Activated CD8-positive, alpha-beta T cell treated with anti-CD3 and anti-CD28 coated beads for 36 hours (primary cell): ENCODE measurements at regions not wholly inside any gene's neighbourhood (a gene's known extent, or its start where the extent isn't known, plus 50 kb on each side); places are given as distances from the start of the nearest gene placed in this dataset.
"Not testable (repeated sequence)": the region's sequence is repeated elsewhere in the genome, so short reads cannot be mapped to it uniquely, and the experiment has no call there.

ENCODE experiments used
- ATAC-seq: fragments of 200-7000 bp; cut with Tn5 transposase; one replicate; pipeline ENCODE4 v1.10.0; 2021; ENCODE audit warnings: mild to moderate bottlenecking, moderate library complexity
- CTCF ChIA-PET: fragments of 350-600 bp; sonication (Branson Sonifier 250); formaldehyde crosslinking; loops from one replicate; lab custom pipeline; 2021; ENCODE audit warnings: antibody characterized with exemption; lab: Charles Lee
- POLR2A ChIA-PET: fragments of 350-600 bp; sonication (Branson Sonifier 250); formaldehyde crosslinking; loops from one replicate; lab custom pipeline; 2021; ENCODE audit warnings: antibody characterized with exemption; lab: Charles Lee
- DNase-seq: peaks from one replicate; pipeline ENCODE4 v3.0.0-alpha.2; 2020
- H3K27ac Mint-ChIP-seq: one replicate; pipeline ENCODE4 v1.8.0; 2021; ENCODE audit warnings: mild to moderate bottlenecking, mixed read lengths
- H3K27me3 Mint-ChIP-seq: one replicate; pipeline ENCODE4 v1.8.0; 2021; ENCODE audit warnings: mixed read lengths
- H3K36me3 Mint-ChIP-seq: one replicate; pipeline ENCODE4 v1.8.0; 2021; ENCODE audit warnings: low read depth, mixed read lengths
- H3K4me1 Mint-ChIP-seq: one replicate; pipeline ENCODE4 v1.8.0; 2021; ENCODE audit warnings: low read depth, mixed read lengths
- H3K4me3 Mint-ChIP-seq: one replicate; pipeline ENCODE4 v1.8.0; 2021; ENCODE audit warnings: mild to moderate bottlenecking, moderate library complexity, mixed read lengths
- H3K9me3 Mint-ChIP-seq: one replicate; pipeline ENCODE4 v1.8.0; 2021; ENCODE audit warnings: mixed read lengths
- intact Hi-C: fragments of 100-400 bp; cut with micrococcal nuclease; formaldehyde crosslinking; loops from one replicate; pipeline ENCODE4 v1.10.0; 2022

GRCh38 chr9:62808081-62808480 is 1618.2 kb downstream of the SPATA31A7 start:
- H3K36me3 Mint-ChIP-seq, H3K4me3 Mint-ChIP-seq, DNase-seq, H3K27ac Mint-ChIP-seq, CTCF ChIA-PET, H3K9me3 Mint-ChIP-seq, ATAC-seq, H3K4me1 Mint-ChIP-seq, intact Hi-C loops, POLR2A ChIA-PET: not testable (repeated sequence)
- peaks cover 23% of the 10 kb centered on the region for H3K27me3 Mint-ChIP-seq

DNA sequence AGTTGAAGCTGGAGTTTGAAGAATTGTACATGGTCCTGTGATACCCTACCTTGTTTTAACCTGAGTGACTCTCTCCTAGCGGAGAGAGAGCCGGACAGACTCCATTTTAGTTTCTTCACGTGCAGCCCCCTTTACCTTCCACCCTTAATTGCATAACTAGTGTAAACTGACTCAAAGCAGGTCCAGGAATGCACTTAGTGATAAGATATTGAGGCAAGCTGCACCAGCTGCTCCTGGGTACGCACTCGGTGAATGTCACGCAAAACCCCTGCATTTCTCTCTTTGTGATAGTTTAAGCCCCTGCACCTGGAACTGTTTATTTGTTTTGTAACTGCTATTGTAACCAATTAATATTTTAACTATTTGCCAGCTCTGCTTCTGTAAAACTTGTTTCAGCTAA is 1620.5 kb downstream of the SPATA31A7 start:
- CTCF ChIA-PET, H3K36me3 Mint-ChIP-seq, DNase-seq, H3K27ac Mint-ChIP-seq, ATAC-seq, H3K4me3 Mint-ChIP-seq, H3K4me1 Mint-ChIP-seq, H3K9me3 Mint-ChIP-seq, intact Hi-C loops, POLR2A ChIA-PET: not testable (repeated sequence)
- H3K27me3 Mint-ChIP-seq, result peaks cover 20% of the 10 kb centered on the region

- POLR2A ChIA-PET, H3K4me3 Mint-ChIP-seq, H3K4me1 Mint-ChIP-seq, DNase-seq, H3K9me3 Mint-ChIP-seq, CTCF ChIA-PET, intact Hi-C loops, ATAC-seq, H3K27ac Mint-ChIP-seq, H3K36me3 Mint-ChIP-seq: not testable (repeated sequence)
- H3K27me3 Mint-ChIP-seq, result peaks cover 17% of the 10 kb centered on the region
Observed at GRCh38 chr9:62810811-62811315, 1621.0 kb downstream of the SPATA31A7 start.

GRCh38 chr9:62815436-62815835 is 1625.6 kb downstream of the SPATA31A7 start:
- H3K4me1 Mint-ChIP-seq, H3K27ac Mint-ChIP-seq, POLR2A ChIA-PET, ATAC-seq, H3K36me3 Mint-ChIP-seq, CTCF ChIA-PET, DNase-seq, intact Hi-C loops, H3K4me3 Mint-ChIP-seq, H3K9me3 Mint-ChIP-seq: not testable (repeated sequence)
- peaks cover 20% of the 10 kb centered on the region for H3K27me3 Mint-ChIP-seq

DNA sequence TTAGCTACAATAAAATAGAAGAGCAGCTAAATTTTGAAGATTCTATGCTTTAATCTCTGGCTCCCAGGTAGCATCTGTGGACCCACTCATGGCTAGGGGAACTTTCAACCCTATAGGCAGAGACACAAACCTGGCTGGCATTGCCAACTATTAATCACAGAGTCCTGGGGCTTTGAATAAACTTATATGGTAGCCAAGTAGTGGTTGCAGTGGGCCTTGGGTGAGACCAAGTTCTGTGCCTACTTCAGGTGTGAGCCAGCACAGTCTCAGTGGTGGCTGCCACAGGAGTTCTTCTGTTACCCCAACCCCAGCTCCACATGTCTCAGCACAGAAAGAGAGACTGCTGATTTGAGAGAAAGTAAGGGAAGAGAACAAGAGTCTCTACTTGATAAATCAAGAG is 1626.5 kb downstream of the SPATA31A7 start:
- H3K36me3 Mint-ChIP-seq, H3K4me3 Mint-ChIP-seq, H3K9me3 Mint-ChIP-seq, ATAC-seq, intact Hi-C loops, H3K4me1 Mint-ChIP-seq, H3K27ac Mint-ChIP-seq, CTCF ChIA-PET, POLR2A ChIA-PET, DNase-seq: not testable (repeated sequence)
- peaks cover 18% of the 10 kb centered on the region for H3K27me3 Mint-ChIP-seq

GRCh38 chr9:62817214-62817613 is 1627.4 kb downstream of the SPATA31A7 start:
- H3K27ac Mint-ChIP-seq, intact Hi-C loops, H3K4me1 Mint-ChIP-seq, H3K36me3 Mint-ChIP-seq, ATAC-seq, CTCF ChIA-PET, POLR2A ChIA-PET, H3K9me3 Mint-ChIP-seq, DNase-seq, H3K4me3 Mint-ChIP-seq: not testable (repeated sequence)
- H3K27me3 Mint-ChIP-seq, result peaks cover 18% of the 10 kb centered on the region

- intact Hi-C loops, H3K36me3 Mint-ChIP-seq, H3K9me3 Mint-ChIP-seq, ATAC-seq, CTCF ChIA-PET, POLR2A ChIA-PET, H3K27ac Mint-ChIP-seq, H3K27me3 Mint-ChIP-seq, H3K4me1 Mint-ChIP-seq, DNase-seq, H3K4me3 Mint-ChIP-seq: not testable (repeated sequence)
Observed at GRCh38 chr9:62822185-62822584, 1632.3 kb downstream of the SPATA31A7 start.

- not testable (repeated sequence) for ATAC-seq, H3K4me1 Mint-ChIP-seq
Observed at GRCh38 chr9:62827957-62828907, 1638.4 kb downstream of the SPATA31A7 start.

DNA sequence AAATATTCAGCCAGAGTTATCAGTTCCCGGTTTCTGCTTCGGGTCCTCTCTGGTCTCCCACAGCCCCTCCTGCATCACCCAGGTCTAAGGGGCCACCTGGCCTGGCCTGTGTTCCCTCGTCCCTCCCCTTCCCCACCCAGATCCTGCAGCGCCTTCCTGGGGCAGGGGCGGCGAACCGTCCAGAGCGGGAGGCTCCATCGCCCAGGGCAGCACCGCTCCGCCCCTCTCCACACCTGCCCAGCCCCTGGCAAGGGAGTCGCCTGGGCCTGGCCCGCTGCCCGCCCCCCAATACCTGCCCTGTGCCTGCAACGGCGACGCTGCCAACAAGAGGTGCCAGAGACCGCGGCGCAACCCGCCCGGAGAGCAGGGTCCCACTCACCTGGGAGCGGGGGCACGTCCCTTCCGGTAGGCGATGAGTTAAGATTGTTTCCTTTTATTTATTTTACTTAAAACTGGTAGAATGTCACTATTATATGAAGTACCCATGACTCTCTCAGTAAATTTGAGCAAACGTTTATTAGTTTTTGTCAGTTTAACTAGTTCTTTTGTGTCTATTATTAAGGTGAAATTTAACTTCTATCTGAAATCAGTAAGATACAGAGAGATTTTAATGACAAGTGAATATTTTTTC is 1641.1 kb downstream of the SPATA31A7 start:
- H3K4me1 Mint-ChIP-seq, H3K4me3 Mint-ChIP-seq, DNase-seq, ATAC-seq, POLR2A ChIA-PET, H3K27me3 Mint-ChIP-seq, intact Hi-C loops, H3K27ac Mint-ChIP-seq, H3K9me3 Mint-ChIP-seq, CTCF ChIA-PET, H3K36me3 Mint-ChIP-seq: not testable (repeated sequence)

More at GRCh38 chr9:62827957-62828907, 1638.4 kb downstream of the SPATA31A7 start:
- H3K4me3 Mint-ChIP-seq, POLR2A ChIA-PET, H3K27me3 Mint-ChIP-seq, H3K9me3 Mint-ChIP-seq, H3K36me3 Mint-ChIP-seq, CTCF ChIA-PET, intact Hi-C loops, DNase-seq, H3K27ac Mint-ChIP-seq: not testable (repeated sequence)

GRCh38 chr9:62833323-62834200 is 1643.7 kb downstream of the SPATA31A7 start:
- H3K9me3 Mint-ChIP-seq, DNase-seq, H3K27me3 Mint-ChIP-seq, H3K36me3 Mint-ChIP-seq, intact Hi-C loops, POLR2A ChIA-PET, CTCF ChIA-PET, H3K4me3 Mint-ChIP-seq, H3K27ac Mint-ChIP-seq, ATAC-seq, H3K4me1 Mint-ChIP-seq: not testable (repeated sequence)

- Mint-ChIP-seq H3K4me3 (peak overlapping the region; percentile 47), H3K27ac (peak overlapping the region; percentile 44)
- intact Hi-C loops, ATAC-seq, POLR2A ChIA-PET, H3K4me1 Mint-ChIP-seq, H3K9me3 Mint-ChIP-seq, H3K27me3 Mint-ChIP-seq, CTCF ChIA-PET, H3K36me3 Mint-ChIP-seq: not testable (repeated sequence)
- peak; percentile 37 for DNase-seq
Observed at GRCh38 chr9:62837254-62837911, 1647.5 kb downstream of the SPATA31A7 start.
